ENCODE measurements at regions not wholly inside any gene's neighbourhood (a gene's known extent, or its start where the extent isn't known, plus 50 kb on each side); places are given as distances from the start of the nearest gene placed in this dataset.

- DNase-seq = no peak
Observed at GRCh38 chr12:92459850-92460249, 242.9 kb upstream of the PLEKHG7 start.

- no peak for DNase-seq
Observed at GRCh38 chr12:92458996-92459395, 243.8 kb upstream of the PLEKHG7 start.

- no peak for DNase-seq
Observed at GRCh38 chr12:92457458-92458180, 245.2 kb upstream of the PLEKHG7 start.

DNA sequence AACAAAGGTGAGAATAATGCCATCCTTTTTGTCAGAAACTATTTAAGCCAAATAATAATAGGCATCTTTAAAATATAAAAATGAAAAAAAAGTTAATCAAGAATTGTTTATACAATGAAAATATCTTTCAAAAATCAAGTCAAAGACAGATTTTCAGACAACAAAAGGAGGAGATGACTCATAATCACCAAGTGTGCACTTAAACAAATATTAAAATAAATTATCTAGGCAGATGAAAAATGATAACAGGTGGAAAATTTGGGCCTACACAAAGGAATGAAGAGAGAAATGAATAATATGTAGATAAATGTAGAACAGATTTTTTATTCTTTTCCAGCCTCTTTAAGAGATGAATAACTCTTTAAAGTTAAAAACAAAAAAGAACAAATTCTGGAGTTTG, 250.0 kb upstream of the PLEKHG7 start:
- DNase-seq = no peak

DNA sequence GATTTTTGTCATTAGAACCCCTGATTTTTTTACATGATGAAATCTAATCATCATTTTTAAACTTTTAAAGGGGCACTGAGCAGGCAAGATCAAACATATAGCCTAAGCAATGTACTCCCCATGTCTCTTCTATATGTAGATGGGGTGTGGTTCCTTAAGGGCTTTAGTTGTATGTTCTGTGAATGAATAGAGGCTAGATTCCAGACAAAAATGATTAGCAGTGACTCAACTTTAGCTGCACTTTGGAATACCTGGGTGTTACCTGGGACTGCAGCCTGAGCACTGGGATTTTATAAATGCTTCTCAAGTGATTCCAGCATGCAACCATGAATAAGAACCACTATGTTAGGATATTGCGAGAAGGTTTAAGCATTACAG, 256.7 kb upstream of the PLEKHG7 start:
- DNase-seq = no peak

GRCh38 chr12:92445253-92446082, 257.3 kb upstream of the PLEKHG7 start:
- DNase-seq = no peak

DNA sequence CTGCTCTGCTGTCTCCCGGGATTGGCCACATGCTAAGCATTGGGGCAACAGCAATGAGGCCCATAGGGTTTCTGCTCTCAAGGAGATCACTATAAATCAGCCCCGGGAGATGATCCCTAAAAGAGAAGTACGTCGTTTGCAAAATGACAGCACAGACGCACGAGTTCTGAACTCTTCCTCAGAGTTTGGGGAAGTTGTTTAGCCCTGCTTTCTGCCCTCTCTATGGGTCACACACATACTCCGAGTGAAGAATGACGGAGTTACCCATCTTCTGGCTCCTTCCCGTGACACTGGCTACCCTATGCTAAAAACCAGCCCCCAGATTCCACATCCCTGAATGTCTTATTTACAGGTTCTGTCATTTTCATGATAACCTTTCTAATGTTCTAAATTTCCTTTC, 258.0 kb upstream of the PLEKHG7 start:
- no peak for DNase-seq

DNA sequence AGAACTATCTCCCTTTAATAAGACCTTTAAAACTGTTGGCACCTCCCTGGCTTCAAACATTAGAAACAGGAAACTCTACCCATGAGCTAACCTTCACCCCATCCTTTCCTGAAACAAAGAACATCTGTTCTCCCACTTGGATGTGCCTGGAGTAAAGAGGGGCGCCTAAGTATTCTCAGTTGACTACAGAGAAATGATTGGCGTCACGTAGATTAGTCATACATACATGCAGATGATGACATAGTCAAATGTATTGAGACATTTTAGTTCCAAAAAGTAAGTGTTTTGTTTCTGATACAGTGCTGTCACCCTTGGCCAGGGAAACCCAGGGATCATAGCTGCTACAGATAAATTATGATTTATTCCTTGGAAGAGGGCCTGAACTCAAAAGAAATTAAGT, 260.0 kb upstream of the PLEKHG7 start:
- DNase-seq = no peak

- no peak for DNase-seq
Observed at GRCh38 chr12:92440072-92440471, 262.7 kb upstream of the PLEKHG7 start.

GRCh38 chr12:92439420-92439805, 263.4 kb upstream of the PLEKHG7 start:
- no peak for DNase-seq

DNA sequence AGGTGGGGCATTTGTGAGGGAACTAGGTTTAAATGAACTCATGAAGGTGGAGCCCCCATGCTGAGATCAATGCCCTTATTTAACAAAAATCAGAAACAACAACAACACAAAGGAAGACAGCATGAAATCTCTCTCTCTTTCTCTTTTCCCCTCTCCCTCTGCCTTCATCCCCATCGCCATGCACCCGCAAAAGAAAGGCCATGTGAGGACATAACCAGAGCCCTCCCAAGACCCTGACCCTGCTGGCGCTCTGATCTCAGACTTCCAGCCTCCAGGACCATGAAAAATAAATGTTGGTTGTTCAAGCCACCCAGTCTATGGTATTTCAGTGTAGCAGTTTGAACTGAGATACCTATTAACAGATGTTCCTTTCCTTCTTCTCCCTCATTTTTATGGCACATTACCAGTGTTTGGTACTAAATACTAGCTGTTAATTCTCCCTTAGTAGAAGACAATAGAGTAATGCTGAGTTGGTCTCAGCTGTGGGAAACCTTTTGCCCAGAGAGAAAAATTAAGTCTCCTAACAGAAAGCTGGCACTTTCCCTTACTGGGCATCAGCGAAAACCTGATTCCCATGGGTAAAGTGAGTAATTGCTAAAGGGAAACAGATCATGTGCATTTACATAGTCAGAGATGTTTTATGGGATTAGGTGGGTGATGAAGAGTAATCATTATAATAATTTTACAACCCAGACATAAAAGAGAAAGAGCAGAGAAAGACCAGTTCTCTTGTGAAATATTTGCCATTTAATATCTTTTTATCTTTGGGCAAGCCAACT, 264.0 kb upstream of the PLEKHG7 start:
- DNase-seq = no peak

- no peak for DNase-seq
Observed at GRCh38 chr12:92437452-92437851, 265.3 kb upstream of the PLEKHG7 start.

DNA sequence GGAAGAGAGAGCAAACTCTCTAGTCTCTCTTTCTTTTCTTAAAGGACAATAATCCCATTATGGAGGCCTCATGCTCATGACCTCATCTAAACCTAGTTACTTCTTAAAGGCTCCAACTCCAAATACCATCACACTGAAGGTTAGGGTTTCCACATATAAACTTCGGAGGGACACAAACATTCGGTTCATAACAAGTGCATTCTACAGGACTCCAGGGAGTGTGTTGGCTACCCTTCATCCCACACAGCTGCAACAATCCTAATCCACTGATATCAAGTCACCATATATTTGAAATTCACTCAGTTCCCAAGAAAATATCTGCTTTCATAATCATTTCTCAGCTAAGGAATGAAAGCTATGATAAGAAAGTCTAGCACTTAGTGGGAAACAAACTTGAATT, 265.9 kb upstream of the PLEKHG7 start:
- no peak for DNase-seq

GRCh38 chr12:92434607-92435025, 268.2 kb upstream of the PLEKHG7 start:
- DNase-seq = no peak

GRCh38 chr12:92432724-92433441, 269.9 kb upstream of the PLEKHG7 start:
- DNase-seq = no peak

DNA sequence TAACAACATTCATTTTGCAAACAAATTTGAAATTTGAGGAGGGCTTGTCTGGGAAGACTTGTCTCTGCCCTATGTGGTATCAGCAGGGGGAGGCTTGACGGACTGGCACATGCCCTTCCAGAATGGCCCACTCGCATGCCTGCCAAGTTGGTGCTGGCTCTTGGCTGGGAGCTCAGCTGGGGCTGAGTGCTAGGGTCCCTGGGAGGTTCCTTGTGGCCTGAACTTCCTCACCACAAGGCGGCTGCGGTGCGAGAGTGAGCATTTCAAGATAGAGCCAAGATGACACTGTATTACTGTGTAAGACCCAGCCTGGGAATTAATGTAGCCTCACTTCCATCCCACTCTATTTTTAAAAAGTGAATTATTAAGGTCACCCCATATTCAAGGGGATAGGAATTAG, 271.6 kb upstream of the PLEKHG7 start:
- DNase-seq = no peak

DNA sequence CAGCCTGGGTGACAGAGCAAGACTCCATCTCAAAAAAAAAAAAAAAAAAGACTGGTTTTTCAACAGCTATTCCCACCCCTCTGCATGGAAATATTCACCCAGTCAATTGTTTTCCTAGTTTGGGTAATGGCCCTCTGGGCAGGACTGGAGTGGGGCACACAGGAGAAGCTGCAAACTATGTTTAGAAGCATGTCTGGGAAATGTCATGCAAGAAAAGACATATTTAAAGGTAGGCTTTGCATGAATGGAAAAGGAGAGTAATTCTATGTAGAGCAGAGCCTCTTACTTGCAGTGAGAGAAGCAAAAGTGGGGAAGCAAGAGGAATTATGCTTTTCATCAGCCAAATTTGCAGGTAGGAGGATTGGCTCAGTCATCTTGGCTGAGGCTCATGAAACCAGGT, 276.5 kb upstream of the PLEKHG7 start:
- no peak for DNase-seq

DNA sequence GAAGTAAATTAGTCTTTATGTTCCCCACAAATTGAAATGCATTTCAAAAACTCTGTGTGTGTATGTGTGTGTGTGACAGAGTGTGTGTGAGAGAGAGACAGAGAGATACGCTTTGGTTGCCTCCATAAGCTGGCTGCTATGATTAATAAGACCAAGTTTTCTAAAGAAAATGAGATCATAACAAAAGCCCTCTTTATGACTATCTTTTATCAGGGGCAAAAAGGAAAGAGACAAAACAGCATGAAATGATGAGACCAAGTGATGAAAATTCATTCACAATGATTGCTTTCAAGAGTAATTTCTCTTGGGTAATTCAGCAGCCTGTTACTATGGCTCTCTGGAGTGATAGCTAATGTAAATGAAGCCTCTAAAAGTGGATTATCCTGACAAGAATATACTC, 277.6 kb upstream of the PLEKHG7 start:
- no peak for DNase-seq

- no peak for DNase-seq
Observed at GRCh38 chr12:92424338-92424737, 278.5 kb upstream of the PLEKHG7 start.

- DNase-seq = no peak
Observed at GRCh38 chr12:92421701-92422100, 276.1 kb upstream of the BTG1 start.

DNA sequence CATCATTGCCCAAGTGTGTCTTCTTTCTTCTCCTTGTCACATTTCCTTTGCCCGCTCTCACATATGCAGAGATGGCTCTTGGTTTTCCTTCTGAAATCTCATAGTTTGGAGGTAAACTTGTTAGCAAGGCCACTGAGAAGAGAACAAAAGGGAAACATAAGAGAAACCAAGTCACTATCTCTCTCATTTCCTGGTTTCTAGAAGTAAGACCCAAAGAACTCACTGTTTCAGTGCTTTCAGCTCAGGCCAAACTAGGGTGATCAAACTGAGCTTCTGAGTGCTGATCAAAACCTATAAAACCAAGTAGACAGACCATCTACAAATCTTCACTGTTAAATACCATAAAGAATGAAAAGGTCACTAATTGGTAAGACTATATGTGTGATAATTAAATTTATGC, 275.4 kb upstream of the BTG1 start:
- DNase-seq = no peak

DNA sequence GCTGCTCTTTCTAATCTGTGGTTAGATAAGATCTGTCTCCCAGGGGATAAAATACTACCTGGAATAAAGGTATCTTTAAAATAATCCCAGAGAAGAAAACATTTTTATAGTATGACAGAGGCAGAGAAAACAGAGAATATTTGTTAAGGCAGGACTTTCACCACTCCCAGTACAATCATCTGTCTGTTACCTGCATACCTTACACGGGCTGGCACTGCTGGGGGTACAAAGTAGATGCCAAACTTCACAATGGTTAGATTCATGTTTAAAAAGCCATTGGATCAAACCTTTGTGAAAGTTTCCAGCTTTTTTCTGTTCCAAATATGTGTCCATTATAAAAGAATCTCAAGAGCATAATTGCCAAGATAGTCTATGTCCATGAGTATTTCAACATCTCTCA, 273.6 kb upstream of the BTG1 start:
- DNase-seq = no peak

GRCh38 chr12:92418381-92418780, 272.7 kb upstream of the BTG1 start:
- DNase-seq = no peak
